Heart left ventricle (tissue), 16 donors: ENCODE measurements at regions not wholly inside any gene's neighbourhood (a gene's known extent, or its start where the extent isn't known, plus 50 kb on each side); places are given as distances from the start of the nearest gene placed in this dataset.

ENCODE experiments used
- ATAC-seq, 4 donors: fragments of 200-7000 bp; cut with Tn5 transposase; one replicate each; pipeline ENCODE4 v1.9.1; 2020 to 2022; ENCODE audit warnings: moderate library complexity in 4 of 4, mild to moderate bottlenecking in 3 of 4, moderate number of reproducible peaks in 1 of 4
- DNase-seq, 5 donors: peaks; one replicate each; pipeline ENCODE4 v3.0.0-alpha.2; 2020
- H3K27ac ChIP-seq, 12 donors: fragments of 200-600 bp; sonication (generic) in 4 of 12; one replicate each; pipeline versions ENCODE4 v1.5.0 to v1.8.0; 2016 to 2022; ENCODE audit warnings: mild to moderate bottlenecking in 2 of 12
- H3K27me3 ChIP-seq, 9 donors: fragments of 200-600 bp; sonication (generic) in 2 of 9; one replicate each; pipeline versions ENCODE4 v1.5.1 to v1.8.0; 2016 to 2022; ENCODE audit warnings: mild to moderate bottlenecking in 3 of 9
- H3K36me3 ChIP-seq, 9 donors: fragments of 200-600 bp; sonication (generic) in 2 of 9; one replicate each; pipeline versions ENCODE4 v1.5.0 to v1.8.0; 2018 to 2022; ENCODE audit warnings: mild to moderate bottlenecking in 2 of 9
- H3K4me1 ChIP-seq, 12 donors: fragments of 200-600 bp; sonication (generic) in 4 of 12; one replicate each; pipeline versions ENCODE4 v1.5.0 to v1.8.0; 2016 to 2022; ENCODE audit warnings: mild to moderate bottlenecking in 3 of 12
- H3K4me3 ChIP-seq, 12 donors: fragments of 200-600 bp; sonication (generic) in 4 of 12; one replicate each; pipeline versions ENCODE4 v1.5.0 to v1.8.0; 2017 to 2022; ENCODE audit warnings: mild to moderate bottlenecking in 9 of 12, moderate library complexity in 4 of 12
- H3K9me3 ChIP-seq, 12 donors: fragments of 200-600 bp; sonication (generic) in 4 of 12; one replicate each; pipeline versions ENCODE4 v1.5.0 to v1.8.0; 2016 to 2022; ENCODE audit warnings: mild to moderate bottlenecking in 1 of 12
- POLR2A ChIP-seq, 2 donors: fragments of 450-650 bp; IDR thresholded peaks; one replicate each; pipeline ENCODE4 v1.6.1; 2017; ENCODE audit warnings: antibody characterized with exemption in 2 of 2, mild to moderate bottlenecking in 2 of 2, moderate library complexity in 2 of 2
- WGBS, 4 donors: extraction: QIAGEN DNeasy Blood & Tissue Kit in 2 of 4; methylation state at CpG; one replicate each; pipeline versions ENCODE4 v1.1.5 to v1.1.7; 2013 to 2018; 5-methylcytosine and 5-hydroxymethylcytosine counted together
- intact Hi-C, 10 donors: fragments of 100-400 bp; cut with DNase I; formaldehyde crosslinking; loops; one replicate each; pipeline versions ENCODE4 v1.11.1 to v1.14.2; 2022
- TF ChIP-seq, protein P1 (sequence below), 12 donors: fragments of 200-600 bp; sonication (generic) in 4 of 12; IDR thresholded peaks; one replicate each; pipeline versions ENCODE4 v1.5.0 to v1.8.0; 2018 to 2022; ENCODE audit warnings: antibody characterized with exemption in 12 of 12, mild to moderate bottlenecking in 5 of 12
- donor health status: ischemic (EF 13 %, LVEDD 7.1; RV severe dilation, severe dysfunction).
- donor health status: healthy with polysubstance abuse.
- donor health status: DM: no; HTN: yes; CAD: no.
- donor health status: DM: no; HTN: no; CAD: no.
- donor health status: ischemic (EF 25% LVEDD 6.9; RV normal size, moderate dysfunction).
- donor health status: ischemic (EF 25% LVEDD 5.7; RV mildly dilated, moderate dysfunction).
- donor health status: healthy.
- donor health status: DM: yes; HTN: yes; CAD: no.
- donor health status: ischemic (EF 35%, LVEDD 5.7; RV mildly dilated, moderate dysfunction).
- donor health status: nonischemic (EF 11% LVEDD 7.7; RV severe dilation, severe dysfunction).
- donor health status: DM: yes; HTN: yes; CAD: no.
- donor health status: PGD.
- donor health status: ischemic (EF 29% LVEDD 5.4; RV normal size, mild dysfunction).
- donor health status: nonischemic (EF 23%, LVEDD 6.1; RV moderate dilation, normal function).

DNA sequence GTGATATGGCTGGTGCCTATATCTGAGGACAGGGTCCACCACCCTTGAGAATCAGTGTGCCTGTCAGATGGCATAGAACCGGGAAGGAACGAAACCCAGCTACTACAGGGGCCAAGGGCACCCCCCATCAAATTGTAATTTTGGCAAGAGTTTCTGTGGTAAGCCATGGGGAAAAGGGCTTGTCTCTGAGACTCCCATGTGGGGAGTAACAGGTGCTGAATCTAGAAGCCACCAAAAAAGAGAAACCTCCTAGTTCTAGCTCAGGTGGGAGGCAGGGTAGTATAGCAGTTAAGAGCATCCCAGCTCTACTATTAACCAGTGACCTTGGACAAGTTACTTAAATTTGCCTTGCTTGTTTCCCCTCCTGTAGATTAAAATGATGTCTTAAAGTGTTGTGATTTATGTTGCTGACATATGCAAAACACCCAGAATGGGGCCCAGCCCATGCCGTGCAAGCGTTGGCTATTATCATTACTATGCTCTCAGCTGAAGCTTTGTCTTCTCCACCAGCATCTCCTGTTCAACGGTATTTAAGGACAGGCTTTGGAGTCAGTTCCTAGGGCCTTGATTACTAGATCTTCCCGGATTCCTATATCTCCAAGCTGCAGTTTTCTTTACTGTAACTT, 210.7 kb upstream of the NLRP1 start:
- Histone ChIP-seq H3K27ac (no peak overlapping the region), H3K36me3 (no peaks in the 10 kb centered on the region), H3K27me3 (peaks cover 0 to 27% (median 3%) of the 10 kb centered on the region in 9 donors), H3K9me3 (peaks cover 0 to 12% (median 3%) of the 10 kb centered on the region in 12 donors), H3K4me1 (no peaks in the 10 kb centered on the region), H3K4me3 (no peak overlapping the region)
- no peak for DNase-seq
- no peak for ATAC-seq
- TF ChIP-seq, protein P1, sequence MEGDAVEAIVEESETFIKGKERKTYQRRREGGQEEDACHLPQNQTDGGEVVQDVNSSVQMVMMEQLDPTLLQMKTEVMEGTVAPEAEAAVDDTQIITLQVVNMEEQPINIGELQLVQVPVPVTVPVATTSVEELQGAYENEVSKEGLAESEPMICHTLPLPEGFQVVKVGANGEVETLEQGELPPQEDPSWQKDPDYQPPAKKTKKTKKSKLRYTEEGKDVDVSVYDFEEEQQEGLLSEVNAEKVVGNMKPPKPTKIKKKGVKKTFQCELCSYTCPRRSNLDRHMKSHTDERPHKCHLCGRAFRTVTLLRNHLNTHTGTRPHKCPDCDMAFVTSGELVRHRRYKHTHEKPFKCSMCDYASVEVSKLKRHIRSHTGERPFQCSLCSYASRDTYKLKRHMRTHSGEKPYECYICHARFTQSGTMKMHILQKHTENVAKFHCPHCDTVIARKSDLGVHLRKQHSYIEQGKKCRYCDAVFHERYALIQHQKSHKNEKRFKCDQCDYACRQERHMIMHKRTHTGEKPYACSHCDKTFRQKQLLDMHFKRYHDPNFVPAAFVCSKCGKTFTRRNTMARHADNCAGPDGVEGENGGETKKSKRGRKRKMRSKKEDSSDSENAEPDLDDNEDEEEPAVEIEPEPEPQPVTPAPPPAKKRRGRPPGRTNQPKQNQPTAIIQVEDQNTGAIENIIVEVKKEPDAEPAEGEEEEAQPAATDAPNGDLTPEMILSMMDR (IDR thresholded peaks at IDR 0.05): no peak
- no peak for TF ChIP-seq POLR2A (IDR thresholded peaks at IDR 0.05)
- 75 to 83% (median 80%) methylated on average over 5 to 6 of the region's 6 CpGs for WGBS, 4 donors
- intact Hi-C loops: no loop called here

DNA sequence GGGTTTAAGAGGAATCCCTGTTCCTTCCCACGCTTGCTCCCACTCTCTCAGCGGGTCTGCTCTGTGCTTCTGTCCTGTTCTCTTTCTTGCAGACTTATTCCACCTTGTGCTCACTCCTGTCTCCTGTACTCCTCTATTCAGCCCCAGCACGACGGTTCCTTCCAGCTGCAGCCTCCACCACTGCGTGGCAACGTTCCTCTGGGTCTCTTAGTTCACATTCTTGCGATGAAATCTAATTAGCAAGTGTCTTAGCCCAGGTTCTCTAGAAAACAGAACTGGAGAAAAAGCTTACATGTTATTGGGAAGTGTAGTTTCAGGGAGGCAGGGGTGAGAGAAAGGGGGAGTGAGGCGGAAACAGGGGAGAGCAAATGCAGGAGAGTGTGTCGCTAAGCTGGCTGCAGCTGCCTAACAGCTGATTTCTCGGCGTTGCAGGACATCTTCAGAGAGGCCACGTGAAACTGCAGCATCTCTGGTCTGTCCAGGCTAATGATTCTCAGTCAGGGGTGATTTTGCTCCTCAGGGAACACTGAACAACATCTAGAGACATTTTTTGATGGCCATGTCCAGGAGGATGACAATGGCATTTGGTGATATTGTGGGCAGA, 213.2 kb upstream of the NLRP1 start:
- no peaks in the 10 kb centered on the region for H3K36me3 ChIP-seq
- WGBS, 4 donors: 28 to 40% (median 30%) methylated on average over 12 of the region's 12 CpGs

DNA sequence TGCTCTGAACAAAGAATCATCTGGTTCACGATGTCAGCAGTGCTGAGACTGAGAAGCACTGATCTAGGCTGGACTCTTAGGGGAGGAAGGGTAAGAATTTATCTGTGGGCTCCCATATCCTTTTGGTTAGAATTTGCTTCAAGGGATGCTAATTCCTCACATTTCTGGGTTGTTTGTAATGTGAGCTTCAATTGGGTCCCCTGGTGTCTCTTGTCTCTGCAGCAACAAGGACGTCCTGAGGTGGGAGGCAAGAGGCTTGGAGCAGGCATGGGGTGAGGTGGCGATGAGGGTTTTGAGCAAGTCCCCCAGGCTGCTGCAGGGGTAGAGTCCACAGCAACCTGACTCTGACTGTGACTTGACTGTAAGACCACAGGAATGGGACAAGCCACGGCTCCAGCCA, 213.8 kb upstream of the NLRP1 start:
- no peak for ATAC-seq
- peaks cover 0 to 28% (median 7%) of the 10 kb centered on the region in 9 donors for H3K27me3 ChIP-seq
- 43 to 58% (median 50%) methylated on average over 4 of the region's 4 CpGs for WGBS, 4 donors

More for the DNA sequence above, 213.2 kb upstream of the NLRP1 start:
- ATAC-seq (no peak), DNase-seq (no peak)
- intact Hi-C loops: no loop called here
- H3K27ac ChIP-seq: no peak overlapping the region
- H3K4me1 ChIP-seq: no peaks in the 10 kb centered on the region
- H3K9me3 ChIP-seq: peaks cover 0 to 8% (median 3%) of the 10 kb centered on the region in 12 donors
- H3K27me3 ChIP-seq: peaks cover 0 to 28% (median 7%) of the 10 kb centered on the region in 9 donors
- no peak for TF ChIP-seq POLR2A (IDR thresholded peaks at IDR 0.05)
- TF ChIP-seq, protein P1 (IDR thresholded peaks at IDR 0.05): no peak
- no peak overlapping the region for H3K4me3 ChIP-seq

DNA sequence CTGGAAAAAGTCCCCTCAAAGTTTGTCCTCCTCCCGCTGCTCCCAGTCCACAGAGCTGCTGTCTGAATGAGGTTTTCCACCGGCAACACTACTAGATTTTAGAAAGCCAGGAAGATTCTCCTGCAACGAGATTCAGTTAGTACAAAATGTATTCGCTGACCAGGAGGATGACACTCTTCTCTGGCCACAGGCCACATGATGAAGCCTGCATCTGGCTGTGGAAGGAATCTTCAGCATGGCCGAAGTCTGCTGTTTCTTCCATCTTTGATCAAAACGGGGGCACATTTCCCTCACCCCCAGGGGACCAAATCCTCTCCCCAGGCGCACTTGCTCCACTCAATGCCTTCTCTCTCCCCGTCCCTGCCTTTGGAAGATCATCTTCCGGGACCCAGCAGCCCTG, 215.8 kb upstream of the NLRP1 start:
- TF ChIP-seq, protein P1 (IDR thresholded peaks at IDR 0.05): no peak
- TF ChIP-seq POLR2A (IDR thresholded peaks at IDR 0.05): no peak
- H3K9me3 ChIP-seq: peaks cover 0 to 6% (median 0%) of the 10 kb centered on the region in 12 donors
- H3K36me3 ChIP-seq: no peaks in the 10 kb centered on the region
- DNase-seq (no peak), ATAC-seq (no peak)
- 49 to 61% (median 58%) methylated on average over 9 of the region's 9 CpGs for WGBS, 4 donors
- H3K4me3 ChIP-seq: no peak overlapping the region
- peaks cover 0 to 22% (median 7%) of the 10 kb centered on the region in 9 donors for H3K27me3 ChIP-seq
- intact Hi-C loops: no loop called here
- H3K4me1 ChIP-seq: no peaks in the 10 kb centered on the region
- H3K27ac ChIP-seq: no peak overlapping the region

More for the DNA sequence above, 213.8 kb upstream of the NLRP1 start:
- DNase-seq: no peak
- H3K27ac ChIP-seq: no peak overlapping the region
- intact Hi-C loops: no loop called here
- TF ChIP-seq, protein P1 (IDR thresholded peaks at IDR 0.05): no peak
- no peak for TF ChIP-seq POLR2A (IDR thresholded peaks at IDR 0.05)
- H3K4me3 ChIP-seq: no peak overlapping the region
- H3K4me1 ChIP-seq: no peaks in the 10 kb centered on the region
- H3K36me3 ChIP-seq: no peaks in the 10 kb centered on the region
- H3K9me3 ChIP-seq: peaks cover 0 to 6% (median 0%) of the 10 kb centered on the region in 12 donors
